MCF 10A (cell line): ENCODE measurements at regions not wholly inside any gene's neighbourhood (a gene's known extent, or its start where the extent isn't known, plus 50 kb on each side); places are given as distances from the start of the nearest gene placed in this dataset.
"Not testable (repeated sequence)": the region's sequence is repeated elsewhere in the genome, so short reads cannot be mapped to it uniquely, and the experiment has no call there.

Source experiments
- BruUV-seq: library from RNA; stranded (reverse); fragments of 400-500 nt; replicated peaks from 2 replicates; lab custom pipeline; 2021; lab: Mats Ljungman, UMichigan
- CTCF ChIA-PET: fragments of 300-600 bp; sonication (Branson Sonifier 250); formaldehyde crosslinking; extraction: SDS; loops from one replicate; lab custom pipeline; 2021; ENCODE audit warnings: antibody characterized with exemption, inconsistent platforms; lab: Yijun Ruan, JAX
- POLR2A ChIA-PET: fragments of 300-600, 350-650 bp; sonication (Branson Sonifier 250); formaldehyde crosslinking; extraction: SDS; loops from one replicate; lab custom pipeline; 2020; ENCODE audit warnings: antibody characterized with exemption, inconsistent platforms; lab: Yijun Ruan, JAX
- DNase-seq: peaks from one replicate; pipeline ENCODE4 v3.0.0-alpha.2; 2018; ENCODE audit not compliant: unreplicated experiment
- H3K27ac Mint-ChIP-seq: one replicate; pipeline ENCODE4 v1.8.0; 2022; ENCODE audit warnings: mild to moderate bottlenecking, low read depth, mixed read lengths; ENCODE audit not compliant: unreplicated experiment
- H3K27me3 Mint-ChIP-seq: one replicate; pipeline ENCODE4 v1.8.0; 2022; ENCODE audit warnings: mixed read lengths; ENCODE audit not compliant: insufficient read depth, unreplicated experiment
- H3K36me3 Mint-ChIP-seq: one replicate; pipeline ENCODE4 v1.8.0; 2022; ENCODE audit warnings: mild to moderate bottlenecking, moderate library complexity, mixed read lengths; ENCODE audit not compliant: insufficient read depth, unreplicated experiment
- H3K4me1 Mint-ChIP-seq: one replicate; pipeline ENCODE4 v1.8.0; 2022; ENCODE audit warnings: mixed read lengths; ENCODE audit not compliant: insufficient read depth, unreplicated experiment
- H3K4me3 Mint-ChIP-seq: one replicate; pipeline ENCODE4 v1.8.0; 2022; ENCODE audit warnings: mild to moderate bottlenecking, moderate library complexity, mixed read lengths; ENCODE audit not compliant: unreplicated experiment
- H3K9me3 Mint-ChIP-seq: one replicate; pipeline ENCODE4 v1.8.0; 2022; ENCODE audit warnings: mixed read lengths; ENCODE audit not compliant: unreplicated experiment
- CTCF ChIP-seq: fragments of 200-600 bp; IDR thresholded peaks from one replicate; pipeline ENCODE4 v1.8.0; 2022; ENCODE audit warnings: antibody characterized with exemption, mild to moderate bottlenecking; ENCODE audit not compliant: unreplicated experiment
- intact Hi-C: fragments of 100-400 bp; cut with micrococcal nuclease; formaldehyde crosslinking; loops from 2 replicates; pipeline ENCODE4 v1.14.1; 2022

DNA sequence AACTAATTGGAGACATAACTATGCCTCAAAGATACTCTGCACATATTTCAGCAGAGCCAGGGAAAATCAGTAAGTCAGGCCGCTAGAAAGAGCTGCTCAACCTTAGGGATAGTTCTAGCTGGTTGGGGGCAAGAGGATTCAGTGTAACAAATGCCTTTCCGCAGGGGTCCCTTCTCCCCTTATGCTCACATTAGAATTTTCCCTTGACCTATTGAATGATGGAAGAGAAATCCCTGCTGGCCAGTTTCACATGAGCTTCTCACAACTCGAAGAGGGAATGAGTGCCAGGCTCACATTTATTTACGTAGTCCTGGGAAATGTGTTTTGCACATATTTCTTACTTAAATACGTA is 66.2 kb upstream of the USP9X start:
- Mint-ChIP-seq H3K27ac (no peak overlapping the region), H3K4me1 (peaks cover 14% of the 10 kb centered on the region), H3K4me3 (no peak overlapping the region), H3K36me3 (peaks cover 4% of the 10 kb centered on the region), H3K27me3 (peaks cover 15% of the 10 kb centered on the region), H3K9me3 (peaks cover 7% of the 10 kb centered on the region)
- DNase-seq = no peak
- no peak for TF ChIP-seq CTCF
- POLR2A ChIA-PET = no interaction called here
- BruUV-seq = no TSS peak
- intact Hi-C loops = no loop called here
- CTCF ChIA-PET = no interaction called here

DNA sequence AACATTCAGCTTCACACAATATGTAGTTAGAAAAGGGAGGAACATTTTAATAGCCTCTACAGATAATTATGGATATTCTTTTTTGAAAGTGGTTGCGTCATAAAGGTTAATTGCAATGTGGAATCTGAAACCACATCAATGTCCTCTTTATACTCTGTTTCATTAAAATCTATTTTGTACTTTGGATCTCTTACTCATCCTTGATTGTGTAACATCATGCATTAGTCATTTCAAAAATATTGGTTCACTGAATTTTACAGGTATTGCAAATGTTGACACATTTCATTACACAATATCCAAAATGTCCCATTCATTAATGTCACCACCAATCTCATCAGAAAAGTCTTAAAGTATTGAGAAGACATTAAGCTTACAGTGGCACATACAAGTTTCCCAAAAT is 62.7 kb upstream of the USP9X start:
- CTCF ChIA-PET = no interaction called here
- H3K9me3 Mint-ChIP-seq = no peaks in the 10 kb centered on the region
- no peak overlapping the region for H3K4me3 Mint-ChIP-seq
- POLR2A ChIA-PET = interaction anchor here (0.6 to 3.0 kb wide), 7 partner anchors 8 to 376 kb away, joined by 3 to 10 read pairs (median 5); partner anchors contain the start of gene USP9X
- H3K4me1 Mint-ChIP-seq = peaks cover 9% of the 10 kb centered on the region
- no peak for TF ChIP-seq CTCF
- H3K27me3 Mint-ChIP-seq = peaks cover 32% of the 10 kb centered on the region
- peaks cover 4% of the 10 kb centered on the region for H3K36me3 Mint-ChIP-seq
- no peak overlapping the region for H3K27ac Mint-ChIP-seq
- BruUV-seq = no TSS peak
- intact Hi-C loops = no loop called here
- peak; percentile 83 for DNase-seq

GRCh38 chrX:41023098-41023497 is 62.1 kb upstream of the USP9X start:
- peaks cover 11% of the 10 kb centered on the region for H3K4me1 Mint-ChIP-seq
- no peak for TF ChIP-seq CTCF
- CTCF ChIA-PET = no interaction called here
- no peak for DNase-seq
- POLR2A ChIA-PET = interaction anchor here (0.6 to 3.0 kb wide), 6 partner anchors 9 to 377 kb away, joined by 3 to 10 read pairs (median 6); partner anchors contain the start of gene USP9X
- no TSS peak for BruUV-seq
- no peaks in the 10 kb centered on the region for H3K9me3 Mint-ChIP-seq
- H3K27me3 Mint-ChIP-seq = peaks cover 35% of the 10 kb centered on the region
- intact Hi-C loops = no loop called here
- H3K4me3 Mint-ChIP-seq = no peak overlapping the region
- H3K27ac Mint-ChIP-seq = no peak overlapping the region
- H3K36me3 Mint-ChIP-seq = peaks cover 4% of the 10 kb centered on the region

- H3K4me1 Mint-ChIP-seq = peaks cover 11% of the 10 kb centered on the region
- H3K27ac Mint-ChIP-seq, H3K9me3 Mint-ChIP-seq, H3K4me3 Mint-ChIP-seq, intact Hi-C loops, BruUV-seq, DNase-seq, H3K36me3 Mint-ChIP-seq: not testable (repeated sequence)
- peaks cover 23% of the 10 kb centered on the region for H3K27me3 Mint-ChIP-seq
- ChIA-PET POLR2A (interaction anchor here (0.7 kb wide), 1 partner anchor 307 kb away, joined by 3 read pairs; no protein-coding TSS in a partner anchor), CTCF (interaction anchor here (0.6 kb wide), 2 partner anchors 182 to 480 kb away, joined by 3 read pairs; no protein-coding TSS in a partner anchor)
- TF ChIP-seq CTCF = peak; percentile 8
Measured at GRCh38 chrX:41024335-41024734, 60.9 kb upstream of the USP9X start.
